DND-41 (cell line): ENCODE measurements at regions not wholly inside any gene's neighbourhood (a gene's known extent, or its start where the extent isn't known, plus 50 kb on each side); places are given as distances from the start of the nearest gene placed in this dataset.

Experiments used
- ATAC-seq: fragments of 200-7000 bp; cut with Tn5 transposase; 3 replicates; pipeline ENCODE4 v1.9.1; 2021; ENCODE audit warnings: low read depth; ENCODE audit not compliant: insufficient read depth
- DNase-seq: peaks from one replicate; pipeline ENCODE4 v3.0.0-alpha.2; 2020
- H2AFZ ChIP-seq: 2 replicates; pipeline ENCODE4 v1.6.0; 2012; ENCODE audit warnings: low read depth, low read length
- H3K27ac ChIP-seq: 2 replicates; pipeline ENCODE4 v1.5.1; 2012; ENCODE audit warnings: low read length, inconsistent platforms
- H3K27me3 ChIP-seq: fragments of 200-600 bp; sonication (generic); 2 replicates; pipeline ENCODE4 v1.6.0; 2012; ENCODE audit warnings: low read length, mild to moderate bottlenecking, inconsistent platforms; ENCODE audit not compliant: insufficient read depth, poor library complexity
- H3K36me3 ChIP-seq: 2 replicates; pipeline ENCODE4 v1.5.1; 2012; ENCODE audit warnings: low read length, inconsistent platforms; ENCODE audit not compliant: insufficient read depth
- H3K4me1 ChIP-seq: 2 replicates; pipeline ENCODE4 v1.5.1; 2012; ENCODE audit warnings: mild to moderate bottlenecking, low read length; ENCODE audit not compliant: insufficient read depth
- H3K4me2 ChIP-seq: 2 replicates; pipeline ENCODE4 v1.6.0; 2012; ENCODE audit warnings: mild to moderate bottlenecking, moderate library complexity, low read length, inconsistent platforms; ENCODE audit not compliant: insufficient read depth
- H3K4me3 ChIP-seq, 2 experiments: fragments of 200-600 bp in 1 of 2; shearing (Covaris generic) in 1 of 2; 2 replicates each; pipeline ENCODE4 v1.5.1; 2012 to 2016; ENCODE audit warnings: inconsistent platforms in 2 of 2, low read length in 2 of 2, mild to moderate bottlenecking in 2 of 2, low read depth in 1 of 2, moderate library complexity in 1 of 2
- H3K79me2 ChIP-seq: 2 replicates; pipeline ENCODE4 v1.6.0; 2012; ENCODE audit warnings: low read length, inconsistent platforms; ENCODE audit not compliant: insufficient read depth
- H3K9ac ChIP-seq: 2 replicates; pipeline ENCODE4 v1.6.0; 2012; ENCODE audit warnings: low read depth, mild to moderate bottlenecking, inconsistent platforms, low read length, moderate library complexity
- H3K9me3 ChIP-seq: 2 replicates; pipeline ENCODE4 v1.5.1; 2012; ENCODE audit warnings: low read length, moderate library complexity, mild to moderate bottlenecking, inconsistent platforms; ENCODE audit not compliant: insufficient read depth, severe bottlenecking
- H4K20me1 ChIP-seq: 2 replicates; pipeline ENCODE4 v1.6.0; 2012; ENCODE audit warnings: low read length; ENCODE audit not compliant: insufficient read depth
- CTCF ChIP-seq: IDR thresholded peaks from 2 replicates; pipeline ENCODE4 v1.5.1; 2012; ENCODE audit warnings: borderline replicate concordance, low read length, moderate library complexity, mild to moderate bottlenecking; ENCODE audit not compliant: poor library complexity, severe bottlenecking; ENCODE audit errors: extremely low read depth
- EZH2 ChIP-seq: IDR thresholded peaks from 3 replicates; pipeline ENCODE4 v1.6.1; 2012; ENCODE audit warnings: borderline replicate concordance, low read depth, mild to moderate bottlenecking, moderate library complexity, low read length, inconsistent platforms; ENCODE audit not compliant: severe bottlenecking

- Histone ChIP-seq H3K4me2 (no peak overlapping the region), H3K79me2 (no peaks in the 10 kb centered on the region), H4K20me1 (no peaks in the 10 kb centered on the region), H3K27ac (no peak overlapping the region), H3K9me3 (no peaks in the 10 kb centered on the region), H3K27me3 (no peaks in the 10 kb centered on the region), H3K4me3 (no peak overlapping the region), H3K9ac (no peak overlapping the region), H2AFZ (no peak overlapping the region), H3K4me1 (no peaks in the 10 kb centered on the region), H3K36me3 (no peaks in the 10 kb centered on the region)
- DNase-seq (no peak), ATAC-seq (no peak)
- TF ChIP-seq CTCF (no peak), EZH2 (no peak)
Observed at GRCh38 chr4:29009908-29010307, 1710.3 kb upstream of the PCDH7 start.

GRCh38 chr4:29013341-29013740, 1706.8 kb upstream of the PCDH7 start:
- Histone ChIP-seq H3K36me3 (no peaks in the 10 kb centered on the region), H3K79me2 (no peaks in the 10 kb centered on the region), H3K4me1 (no peaks in the 10 kb centered on the region), H3K9ac (no peak overlapping the region), H3K27ac (no peak overlapping the region), H3K9me3 (no peaks in the 10 kb centered on the region), H3K4me2 (no peak overlapping the region), H3K4me3 (no peak overlapping the region), H2AFZ (no peak overlapping the region), H4K20me1 (no peaks in the 10 kb centered on the region), H3K27me3 (no peaks in the 10 kb centered on the region)
- DNase-seq (no peak), ATAC-seq (no peak)
- TF ChIP-seq CTCF (no peak), EZH2 (no peak)

- Histone ChIP-seq H3K36me3 (no peaks in the 10 kb centered on the region), H3K79me2 (no peaks in the 10 kb centered on the region), H3K27ac (no peak overlapping the region), H3K4me2 (no peak overlapping the region), H2AFZ (no peak overlapping the region), H3K4me3 (no peak overlapping the region), H3K9me3 (no peaks in the 10 kb centered on the region), H3K4me1 (no peaks in the 10 kb centered on the region), H3K27me3 (no peaks in the 10 kb centered on the region), H4K20me1 (no peaks in the 10 kb centered on the region), H3K9ac (no peak overlapping the region)
- no peak for TF ChIP-seq EZH2
- no peak for TF ChIP-seq CTCF
- DNase-seq (no peak), ATAC-seq (no peak)
Observed at GRCh38 chr4:29014555-29014954, 1705.6 kb upstream of the PCDH7 start.

- no peak for TF ChIP-seq EZH2
- TF ChIP-seq CTCF = no peak
- Histone ChIP-seq H3K9me3 (no peaks in the 10 kb centered on the region), H4K20me1 (no peaks in the 10 kb centered on the region), H3K27me3 (no peaks in the 10 kb centered on the region), H3K27ac (no peak overlapping the region), H3K4me3 (no peak overlapping the region), H3K79me2 (no peaks in the 10 kb centered on the region), H2AFZ (no peak overlapping the region), H3K9ac (no peak overlapping the region), H3K36me3 (no peaks in the 10 kb centered on the region), H3K4me1 (no peaks in the 10 kb centered on the region), H3K4me2 (no peak overlapping the region)
- ATAC-seq (no peak), DNase-seq (no peak)
Observed at GRCh38 chr4:29033703-29034102, 1686.5 kb upstream of the PCDH7 start.
